IPS-18a (cell line): ENCODE measurements at regions not wholly inside any gene's neighbourhood (a gene's known extent, or its start where the extent isn't known, plus 50 kb on each side); places are given as distances from the start of the nearest gene placed in this dataset.

ENCODE experiments used
- H3K27ac ChIP-seq: one replicate; pipeline ENCODE4 v1.5.1; 2013; ENCODE audit warnings: low read length
- H3K27me3 ChIP-seq: one replicate; pipeline ENCODE4 v1.6.1; 2013; ENCODE audit warnings: mild to moderate bottlenecking, low read length; ENCODE audit not compliant: control insufficient read depth, insufficient read depth
- H3K36me3 ChIP-seq: one replicate; pipeline ENCODE4 v1.6.1; 2013; ENCODE audit warnings: low read depth, low read length; ENCODE audit not compliant: control insufficient read depth
- H3K4me1 ChIP-seq: one replicate; pipeline ENCODE4 v1.6.1; 2013; ENCODE audit warnings: low read depth, low read length; ENCODE audit not compliant: control insufficient read depth
- H3K4me3 ChIP-seq: one replicate; pipeline ENCODE4 v1.5.1; 2013; ENCODE audit warnings: low read length
- H3K9ac ChIP-seq: one replicate; pipeline ENCODE4 v1.6.1; 2013; ENCODE audit warnings: mild to moderate bottlenecking, low read length, moderate library complexity
- H3K9me3 ChIP-seq: one replicate; pipeline ENCODE4 v1.6.1; 2013; ENCODE audit warnings: low read depth, low read length; ENCODE audit not compliant: control insufficient read depth

DNA sequence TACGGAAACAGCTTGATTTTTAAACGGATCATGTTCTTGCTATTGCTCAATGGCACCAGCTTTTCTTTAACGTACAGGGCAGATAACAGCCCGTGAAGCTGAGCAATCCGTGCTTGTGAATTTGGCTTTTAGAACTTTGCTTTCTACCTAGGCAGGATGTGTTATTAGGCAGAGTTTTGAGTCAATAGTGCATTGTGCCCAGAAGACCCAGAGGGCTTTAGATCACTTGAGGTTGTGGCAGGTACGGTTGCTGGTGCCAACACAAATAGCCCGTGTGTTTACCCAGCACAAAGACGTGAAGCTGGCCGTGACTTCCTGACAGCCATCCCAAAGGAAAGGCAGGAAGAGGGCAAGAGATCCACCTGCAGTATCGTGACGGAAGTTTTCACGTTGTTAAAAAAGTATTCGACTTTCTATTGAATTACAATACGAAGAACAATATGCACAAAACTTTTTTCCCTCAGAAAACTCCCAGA lies 117.4 kb upstream of the FRMD1 start:
- Histone ChIP-seq H3K27me3 (no peaks in the 10 kb centered on the region), H3K27ac (no peak overlapping the region), H3K4me1 (no peaks in the 10 kb centered on the region), H3K4me3 (no peak overlapping the region), H3K36me3 (no peaks in the 10 kb centered on the region), H3K9ac (no peak overlapping the region), H3K9me3 (no peaks in the 10 kb centered on the region)

- H3K27ac ChIP-seq = no peak overlapping the region
Observed at GRCh38 chr6:168195712-168196111, 116.7 kb upstream of the FRMD1 start.

DNA sequence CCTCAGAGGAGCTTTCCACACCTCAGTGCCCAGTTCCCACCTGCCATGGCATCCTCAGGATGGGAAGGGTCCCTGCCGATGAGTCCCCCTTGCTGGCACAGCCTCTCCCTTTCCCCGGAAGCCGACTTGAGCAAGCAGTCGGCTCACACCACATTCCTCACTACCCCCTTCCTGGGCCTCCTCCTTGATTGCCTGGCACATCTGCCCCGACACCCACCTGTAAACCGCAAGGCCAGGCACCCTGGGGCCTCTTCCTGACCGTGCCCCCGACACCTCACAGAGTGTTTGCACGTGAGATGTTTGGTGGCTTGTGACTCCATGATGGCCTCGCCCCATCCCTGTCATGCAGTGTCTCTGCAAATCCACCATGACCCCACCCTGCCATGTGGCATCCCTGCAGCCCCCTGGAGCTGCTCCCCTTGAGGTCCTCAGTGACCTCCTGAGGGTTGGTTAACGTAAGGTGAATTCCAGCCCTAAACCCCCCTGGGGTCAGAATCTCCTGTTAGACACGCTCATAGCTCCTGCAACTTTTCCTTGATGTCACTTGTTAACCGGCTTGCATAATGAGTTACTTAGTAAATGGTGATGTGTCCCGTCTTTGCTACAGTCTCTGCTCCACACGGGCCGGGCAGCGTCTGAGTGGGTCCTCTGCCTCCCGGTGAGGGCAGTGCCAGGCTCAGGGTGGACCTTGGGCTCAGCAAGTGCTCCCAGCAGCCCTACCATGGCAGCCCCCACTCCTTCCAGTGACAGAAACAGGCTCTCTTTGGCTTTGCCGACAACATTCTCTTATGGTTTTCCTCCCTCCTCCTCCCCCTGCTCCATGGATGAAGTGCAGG lies 115.9 kb upstream of the FRMD1 start:
- no peak overlapping the region for H3K4me3 ChIP-seq
- H3K9me3 ChIP-seq = no peaks in the 10 kb centered on the region
- no peaks in the 10 kb centered on the region for H3K4me1 ChIP-seq
- H3K27ac ChIP-seq = no peak overlapping the region
- no peak overlapping the region for H3K9ac ChIP-seq
- no peaks in the 10 kb centered on the region for H3K36me3 ChIP-seq
- H3K27me3 ChIP-seq = no peaks in the 10 kb centered on the region

More at GRCh38 chr6:168195712-168196111, 116.7 kb upstream of the FRMD1 start:
- H3K4me3 ChIP-seq = no peak overlapping the region
- H3K9me3 ChIP-seq = no peaks in the 10 kb centered on the region
- no peaks in the 10 kb centered on the region for H3K4me1 ChIP-seq
- no peak overlapping the region for H3K9ac ChIP-seq
- no peaks in the 10 kb centered on the region for H3K36me3 ChIP-seq
- no peaks in the 10 kb centered on the region for H3K27me3 ChIP-seq

GRCh38 chr6:168193816-168194721 lies 115.1 kb upstream of the FRMD1 start:
- Histone ChIP-seq H3K9me3 (no peaks in the 10 kb centered on the region), H3K4me3 (no peak overlapping the region), H3K9ac (no peak overlapping the region), H3K27ac (no peak overlapping the region), H3K4me1 (no peaks in the 10 kb centered on the region), H3K36me3 (no peaks in the 10 kb centered on the region), H3K27me3 (no peaks in the 10 kb centered on the region)

DNA sequence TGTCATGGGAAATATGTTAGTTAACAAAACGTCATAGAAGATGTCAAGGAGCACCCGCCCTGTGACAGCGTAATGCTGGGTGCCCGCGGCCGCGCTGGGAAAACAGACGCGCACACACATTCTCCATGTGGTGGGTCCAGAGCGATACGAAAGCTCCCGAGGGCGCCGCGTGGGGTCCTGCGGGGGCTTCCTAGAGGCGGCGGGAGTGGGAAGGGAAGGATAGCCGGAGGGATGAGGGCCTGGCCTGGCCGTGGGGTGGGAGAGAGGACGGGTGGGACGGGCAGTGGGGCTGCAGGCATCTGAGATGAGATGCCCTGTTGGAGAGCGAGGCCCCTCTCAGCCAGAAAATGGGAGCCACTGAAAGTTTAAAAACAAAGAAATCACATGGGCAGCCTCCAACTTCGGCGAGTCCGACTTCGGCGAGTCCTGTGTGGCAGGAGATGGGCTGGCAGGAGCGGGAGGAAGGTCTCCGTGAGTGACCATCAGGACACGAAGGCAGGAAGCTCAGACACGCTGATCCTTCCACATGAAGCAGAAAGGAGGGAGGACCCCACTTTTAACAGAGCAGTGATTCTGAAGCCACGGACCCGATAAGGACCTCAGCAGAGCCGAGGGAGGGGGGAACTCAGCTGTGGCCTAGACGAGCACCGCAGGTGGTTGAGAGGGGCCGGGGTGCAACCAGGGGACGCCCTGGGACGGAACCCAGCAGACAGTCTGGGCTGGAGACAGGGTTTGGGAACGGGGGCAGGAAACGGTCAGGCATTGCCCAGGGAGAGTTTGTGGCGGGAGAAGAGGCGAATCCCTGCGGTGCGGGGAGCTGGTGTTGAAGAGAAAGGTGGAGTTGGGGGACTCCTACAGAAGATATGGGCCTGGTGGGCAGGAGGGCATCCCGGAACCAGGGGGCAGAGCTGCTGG lies 114.1 kb upstream of the FRMD1 start:
- H3K4me3 ChIP-seq = no peak overlapping the region
- H3K9ac ChIP-seq = no peak overlapping the region
- H3K9me3 ChIP-seq = no peaks in the 10 kb centered on the region
- H3K36me3 ChIP-seq = no peaks in the 10 kb centered on the region
- no peaks in the 10 kb centered on the region for H3K27me3 ChIP-seq
- no peak overlapping the region for H3K27ac ChIP-seq
- no peaks in the 10 kb centered on the region for H3K4me1 ChIP-seq

GRCh38 chr6:168192195-168192900 lies 113.3 kb upstream of the FRMD1 start:
- Histone ChIP-seq H3K27me3 (no peaks in the 10 kb centered on the region), H3K9me3 (no peaks in the 10 kb centered on the region), H3K9ac (no peak overlapping the region)

GRCh38 chr6:168190646-168191443 lies 111.8 kb upstream of the FRMD1 start:
- no peak overlapping the region for H3K27ac ChIP-seq
- no peaks in the 10 kb centered on the region for H3K9me3 ChIP-seq
- no peaks in the 10 kb centered on the region for H3K4me1 ChIP-seq
- H3K36me3 ChIP-seq = no peaks in the 10 kb centered on the region
- H3K27me3 ChIP-seq = no peaks in the 10 kb centered on the region
- no peak overlapping the region for H3K4me3 ChIP-seq
- H3K9ac ChIP-seq = no peak overlapping the region

More at GRCh38 chr6:168192195-168192900, 113.3 kb upstream of the FRMD1 start:
- no peaks in the 10 kb centered on the region for H3K4me1 ChIP-seq
- no peaks in the 10 kb centered on the region for H3K36me3 ChIP-seq
- H3K4me3 ChIP-seq = no peak overlapping the region
- no peak overlapping the region for H3K27ac ChIP-seq

DNA sequence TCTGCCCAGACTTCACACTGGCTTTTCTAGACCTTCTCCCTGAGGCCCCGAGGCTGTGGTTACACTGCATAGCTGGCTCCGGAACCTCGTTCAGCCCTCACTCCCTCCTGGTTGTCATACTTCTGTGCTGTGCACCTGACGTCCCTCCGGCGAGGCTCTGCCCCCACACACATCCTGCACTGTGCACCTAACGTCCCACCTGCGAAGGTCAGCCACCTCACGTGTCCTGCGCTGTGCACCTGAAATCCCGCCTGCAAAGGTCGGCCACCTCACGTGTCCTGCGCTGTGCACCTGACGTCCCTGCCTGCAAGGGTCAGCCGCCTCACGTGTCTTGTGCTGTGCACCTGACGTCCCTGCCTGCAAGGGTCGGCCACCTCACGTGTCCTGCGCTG lies 111.0 kb upstream of the FRMD1 start:
- H3K9me3 ChIP-seq = no peaks in the 10 kb centered on the region
- H3K27me3 ChIP-seq = no peaks in the 10 kb centered on the region
- H3K36me3 ChIP-seq = no peaks in the 10 kb centered on the region
- no peak overlapping the region for H3K4me3 ChIP-seq
- H3K4me1 ChIP-seq = no peaks in the 10 kb centered on the region
- H3K27ac ChIP-seq = no peak overlapping the region
- no peak overlapping the region for H3K9ac ChIP-seq

GRCh38 chr6:168189200-168190013 lies 110.4 kb upstream of the FRMD1 start:
- Histone ChIP-seq H3K27me3 (no peaks in the 10 kb centered on the region), H3K4me3 (no peak overlapping the region), H3K4me1 (no peaks in the 10 kb centered on the region), H3K9me3 (no peaks in the 10 kb centered on the region), H3K27ac (no peak overlapping the region), H3K36me3 (no peaks in the 10 kb centered on the region), H3K9ac (no peak overlapping the region)
